Fibroblast of peridontal ligament (primary cell): ENCODE measurements at regions not wholly inside any gene's neighbourhood (a gene's known extent, or its start where the extent isn't known, plus 50 kb on each side); places are given as distances from the start of the nearest gene placed in this dataset.

Experiments
- DNase-seq: peaks from one replicate; pipeline ENCODE4 v3.0.0-alpha.2; 2010; ENCODE audit errors: extremely low read depth

- DNase-seq: no peak
Measured at GRCh38 chr6:104575536-104575935, 284.2 kb downstream of the HACE1 start.

GRCh38 chr6:104574135-104574750, 285.5 kb downstream of the HACE1 start:
- no peak for DNase-seq

- DNase-seq: no peak
Measured at GRCh38 chr6:104573350-104573749, 286.4 kb downstream of the HACE1 start.

DNA sequence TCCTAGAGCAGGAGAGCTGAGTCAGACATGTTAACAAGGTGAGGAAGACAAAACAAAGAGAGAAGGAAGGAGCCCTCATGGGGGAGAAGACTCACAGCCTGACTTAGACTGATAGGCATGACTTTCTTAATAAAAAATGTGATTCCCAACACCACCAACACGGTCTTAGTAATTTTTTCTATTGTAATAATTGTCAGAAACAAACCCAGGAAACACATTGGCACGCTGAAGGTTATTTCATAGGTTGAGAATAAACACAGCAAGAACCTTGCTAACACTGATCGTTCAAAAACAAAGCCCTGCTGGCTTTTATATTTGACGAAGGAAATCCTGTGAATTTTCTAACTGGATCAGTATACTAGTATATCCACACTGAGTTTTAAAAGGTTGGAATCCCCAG, 286.8 kb downstream of the HACE1 start:
- no peak for DNase-seq

GRCh38 chr6:104566411-104566810, 293.3 kb downstream of the HACE1 start:
- DNase-seq: no peak

DNA sequence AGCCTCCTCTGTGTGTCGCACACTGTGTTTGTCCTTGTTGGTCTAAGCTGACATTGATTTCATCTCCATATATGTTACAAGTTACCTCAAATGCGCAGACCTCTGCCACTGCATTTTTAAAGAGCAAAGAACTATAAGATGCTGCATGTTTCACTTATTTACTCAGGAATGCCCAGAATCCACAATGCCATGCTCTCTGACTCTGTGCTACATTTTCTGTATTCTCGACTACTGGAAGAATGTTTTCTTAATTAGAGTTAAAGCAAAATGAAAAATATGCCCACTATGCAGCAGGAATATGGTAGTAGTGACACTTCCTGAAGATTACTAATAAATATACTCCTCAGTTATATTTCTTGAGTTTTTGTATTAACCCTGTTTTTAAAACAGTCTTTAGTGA, 296.4 kb downstream of the HACE1 start:
- no peak for DNase-seq

GRCh38 chr6:104559435-104560202, 300.1 kb downstream of the HACE1 start:
- no peak for DNase-seq

GRCh38 chr6:104558746-104559145, 301.0 kb downstream of the HACE1 start:
- DNase-seq: no peak

DNA sequence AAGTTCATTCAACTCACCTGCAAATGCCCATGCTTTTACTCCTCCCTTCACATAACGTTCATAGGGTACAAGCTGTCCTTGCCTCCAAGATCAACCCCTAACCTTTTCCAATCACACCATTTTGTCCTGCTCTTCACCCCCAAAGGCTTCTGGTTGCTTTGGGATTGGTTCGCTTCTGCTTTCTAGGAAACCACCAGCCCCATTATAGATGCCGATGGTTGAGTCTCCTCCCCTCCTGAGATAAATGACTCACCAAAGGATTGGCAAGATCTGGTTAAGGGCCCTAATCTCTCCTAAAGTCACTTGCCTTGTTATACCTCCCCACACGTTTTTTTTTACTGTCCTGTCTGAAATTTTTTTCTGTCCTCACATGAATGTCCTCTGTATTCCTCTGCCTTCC, 311.4 kb downstream of the HACE1 start:
- no peak for DNase-seq

GRCh38 chr6:104541411-104541810, 318.3 kb downstream of the HACE1 start:
- no peak for DNase-seq

GRCh38 chr6:104540743-104541142, 319.0 kb downstream of the HACE1 start:
- peak; percentile 9 for DNase-seq

GRCh38 chr6:104539173-104539572, 320.5 kb downstream of the HACE1 start:
- DNase-seq: no peak

DNA sequence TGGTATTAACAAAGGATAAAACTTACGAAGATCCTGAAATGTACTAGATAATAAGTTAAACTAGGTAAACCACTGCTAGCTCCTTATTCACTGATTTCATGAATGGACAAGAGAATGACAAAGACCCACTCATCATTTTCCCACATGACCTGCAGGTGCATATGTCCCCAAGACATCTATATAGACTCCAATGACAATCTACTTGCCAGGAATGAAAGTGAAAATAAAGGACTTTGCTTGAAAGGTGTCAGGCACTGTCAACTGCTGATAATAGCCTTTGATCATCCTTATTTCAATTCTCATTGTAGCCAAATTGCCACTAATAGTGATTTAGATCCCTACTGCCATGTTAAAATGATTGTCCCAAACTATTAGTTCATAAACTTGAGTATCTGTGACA, 321.8 kb downstream of the HACE1 start:
- DNase-seq: no peak

DNA sequence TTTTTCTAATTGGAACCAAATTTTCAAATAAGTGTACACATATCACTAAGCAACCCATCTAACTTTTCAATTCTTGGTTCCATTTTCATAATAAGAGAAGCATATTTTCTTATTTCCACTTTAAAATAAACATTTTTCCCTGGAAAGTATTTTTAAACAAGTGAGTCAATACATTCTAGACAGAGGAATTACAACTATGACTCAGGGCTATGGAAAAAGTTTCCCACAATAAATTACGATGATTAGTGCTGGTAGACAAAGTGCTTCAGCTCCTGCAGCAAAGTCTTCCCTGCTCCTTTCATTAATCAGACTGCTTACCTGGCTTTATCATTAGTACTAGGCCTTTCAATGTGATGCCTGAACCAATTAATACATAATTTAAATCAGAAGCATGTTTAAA, 322.5 kb downstream of the HACE1 start:
- DNase-seq: peak; percentile 40

- DNase-seq: no peak
Measured at GRCh38 chr6:104532462-104532861, 327.3 kb downstream of the HACE1 start.

DNA sequence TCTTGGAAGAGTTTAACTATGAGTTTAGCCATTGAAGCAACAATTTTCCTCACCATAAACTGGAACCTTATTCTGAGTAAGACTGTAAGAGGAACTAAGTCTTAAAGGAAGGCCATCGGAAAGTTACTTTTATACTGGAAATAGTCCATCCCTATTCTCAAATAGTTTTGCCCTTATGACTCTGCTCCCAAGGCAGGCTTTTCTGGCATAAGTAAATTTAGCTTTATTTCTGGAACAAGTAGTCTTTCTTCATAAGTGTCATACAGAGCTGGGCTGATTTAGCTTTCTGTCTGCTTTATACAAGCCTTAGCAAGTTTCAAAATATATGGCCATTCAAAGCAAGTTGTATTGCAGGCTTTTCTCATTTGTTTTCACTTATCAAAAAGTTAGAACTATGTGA, 328.1 kb downstream of the HACE1 start:
- DNase-seq: no peak

GRCh38 chr6:104527761-104528415, 331.8 kb downstream of the HACE1 start:
- peak; percentile 13 for DNase-seq

GRCh38 chr6:104527311-104527710, 332.4 kb downstream of the HACE1 start:
- DNase-seq: no peak

- no peak for DNase-seq
Measured at GRCh38 chr6:104526376-104526775, 333.3 kb downstream of the HACE1 start.

DNA sequence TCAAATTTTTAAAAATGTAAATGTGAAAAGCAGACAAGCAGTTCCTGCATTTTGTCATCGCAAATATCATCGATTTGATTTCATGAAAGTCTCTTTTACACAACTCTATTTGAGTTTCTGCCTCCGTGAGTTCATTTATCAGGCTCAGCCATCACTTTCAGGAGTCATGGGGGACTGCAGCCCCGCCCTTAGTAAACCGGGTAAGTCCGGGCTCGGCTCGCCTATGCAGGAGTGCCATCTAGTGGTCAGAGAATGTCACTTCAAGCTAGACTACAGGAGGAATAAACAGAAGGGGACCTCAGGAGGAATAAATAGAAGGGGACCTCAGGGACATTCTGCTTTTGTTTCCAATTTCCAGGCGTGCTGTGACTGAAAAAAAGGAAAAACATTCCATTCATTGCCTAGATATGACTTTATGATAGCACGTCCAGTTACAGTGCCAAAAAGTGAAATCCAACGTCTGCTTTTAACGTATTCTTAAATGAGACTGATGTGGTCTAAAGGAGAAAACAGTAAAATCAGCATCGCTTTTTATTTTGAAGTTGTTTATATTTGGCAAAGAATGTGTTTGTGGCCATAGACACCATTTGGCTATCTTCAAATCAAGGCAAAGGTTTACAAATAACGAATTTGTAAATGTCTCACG, 333.9 kb downstream of the HACE1 start:
- DNase-seq: peak; percentile 75

GRCh38 chr6:104522533-104522932, 337.2 kb downstream of the HACE1 start:
- no peak for DNase-seq

DNA sequence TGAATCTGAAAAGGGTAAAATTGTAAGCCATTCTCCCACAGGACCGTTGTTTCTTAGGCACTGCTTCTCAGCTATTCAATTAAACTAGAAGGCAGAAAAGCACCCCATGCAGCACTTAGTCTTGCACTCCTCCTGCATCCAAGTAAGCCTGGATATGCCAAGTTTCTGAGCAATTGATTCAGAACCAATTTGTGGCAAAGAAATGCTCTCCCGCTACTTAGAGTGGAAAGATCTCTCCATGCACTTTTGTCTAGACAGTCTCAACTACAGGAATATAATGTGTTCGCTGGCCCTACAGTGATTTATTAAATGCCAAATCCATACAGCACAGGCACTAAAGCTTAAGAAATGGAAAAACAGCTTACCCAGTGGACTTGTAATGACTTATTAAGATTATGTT, 338.5 kb downstream of the HACE1 start:
- no peak for DNase-seq

GRCh38 chr6:104519566-104519965, 340.2 kb downstream of the HACE1 start:
- no peak for DNase-seq
